ENCODE measurements at regions not wholly inside any gene's neighbourhood (a gene's known extent, or its start where the extent isn't known, plus 50 kb on each side); places are given as distances from the start of the nearest gene placed in this dataset.

- no peak overlapping the region for H3K4me3 ChIP-seq (ENCODE audit: control insufficient read depth, low read depth, low read length)
- TF ChIP-seq CTCF (conservative IDR thresholded peaks at IDR 0.05; ENCODE audit: control insufficient read depth, insufficient read depth, low read depth, low read length), result no peak
- DNase-seq (ENCODE audit: low read depth), result no peak
Observed at GRCh38 chr9:2299156-2299842, 284.2 kb downstream of the SMARCA2 start.

- no peak overlapping the region for H3K4me3 ChIP-seq (ENCODE audit: control insufficient read depth, low read depth, low read length)
- DNase-seq (ENCODE audit: low read depth), result no peak
- no peak for TF ChIP-seq CTCF (conservative IDR thresholded peaks at IDR 0.05; ENCODE audit: control insufficient read depth, insufficient read depth, low read depth, low read length)
Observed at GRCh38 chr9:2299843-2300205, 284.7 kb downstream of the SMARCA2 start.

- DNase-seq (ENCODE audit: low read depth), result no peak
- TF ChIP-seq CTCF (conservative IDR thresholded peaks at IDR 0.05; ENCODE audit: control insufficient read depth, insufficient read depth, low read depth, low read length), result no peak
- no peak overlapping the region for H3K4me3 ChIP-seq (ENCODE audit: control insufficient read depth, low read depth, low read length)
Observed at GRCh38 chr9:2300325-2300724, 285.2 kb downstream of the SMARCA2 start.

GRCh38 chr9:2302606-2303005 is 287.5 kb downstream of the SMARCA2 start:
- no peak for TF ChIP-seq CTCF (conservative IDR thresholded peaks at IDR 0.05; ENCODE audit: control insufficient read depth, insufficient read depth, low read depth, low read length)
- peak; percentile 6 for DNase-seq (ENCODE audit: low read depth)
- H3K4me3 ChIP-seq (ENCODE audit: control insufficient read depth, low read depth, low read length), result no peak overlapping the region

GRCh38 chr9:2303056-2303455 is 287.9 kb downstream of the SMARCA2 start:
- no peak overlapping the region for H3K4me3 ChIP-seq (ENCODE audit: control insufficient read depth, low read depth, low read length)
- no peak for TF ChIP-seq CTCF (conservative IDR thresholded peaks at IDR 0.05; ENCODE audit: control insufficient read depth, insufficient read depth, low read depth, low read length)
- peak; percentile 25 for DNase-seq (ENCODE audit: low read depth)

GRCh38 chr9:2307480-2307879 is 292.3 kb downstream of the SMARCA2 start:
- TF ChIP-seq CTCF (conservative IDR thresholded peaks at IDR 0.05; ENCODE audit: control insufficient read depth, insufficient read depth, low read depth, low read length), result no peak
- peak; percentile 50 for DNase-seq (ENCODE audit: low read depth)
- no peak overlapping the region for H3K4me3 ChIP-seq (ENCODE audit: control insufficient read depth, low read depth, low read length)

GRCh38 chr9:2311920-2312319 is 296.8 kb downstream of the SMARCA2 start:
- TF ChIP-seq CTCF (conservative IDR thresholded peaks at IDR 0.05; ENCODE audit: control insufficient read depth, insufficient read depth, low read depth, low read length), result no peak
- DNase-seq (ENCODE audit: low read depth), result no peak
- H3K4me3 ChIP-seq (ENCODE audit: control insufficient read depth, low read depth, low read length), result no peak overlapping the region
